PC-3 (cell line): ENCODE measurements at regions not wholly inside any gene's neighbourhood (a gene's known extent, or its start where the extent isn't known, plus 50 kb on each side); places are given as distances from the start of the nearest gene placed in this dataset.
A peak's percentile ranks its signal among the peaks of the same experiment; 100 is the strongest.

ENCODE experiments used
- ATAC-seq: fragments of 200-7000 bp; cut with Tn5 transposase; 2 replicates; pipeline ENCODE4 v1.9.1; 2020; ENCODE audit warnings: mild to moderate bottlenecking, moderate library complexity
- BruUV-seq: library from RNA; stranded (reverse); fragments of 400-500 nt; replicated peaks from 2 replicates; lab custom pipeline; 2021; lab: Mats Ljungman, UMichigan
- CTCF ChIA-PET: fragments of 300-600 bp; sonication (Branson Sonifier 250); formaldehyde crosslinking; loops from one replicate; lab custom pipeline; 2022; ENCODE audit warnings: antibody characterized with exemption; lab: Charles Lee
- POLR2A ChIA-PET: fragments of 300-600 bp; sonication (Branson Sonifier 250); formaldehyde crosslinking; loops from one replicate; lab custom pipeline; 2022; ENCODE audit warnings: antibody characterized with exemption; ENCODE audit not compliant: unreplicated experiment; lab: Charles Lee
- DNase-seq: peaks from one replicate; pipeline ENCODE4 v3.0.0-alpha.2; 2015
- H2AFZ ChIP-seq: fragments of 300-600 bp; sonication (generic); 2 replicates; pipeline ENCODE4 v1.6.0; 2016; ENCODE audit warnings: antibody characterized with exemption, low read length
- H3F3A ChIP-seq: fragments of 300-600 bp; sonication (generic); one replicate; pipeline ENCODE4 v1.6.0; 2017; ENCODE audit warnings: antibody characterized with exemption, low read length, control low read depth, mild to moderate bottlenecking; ENCODE audit not compliant: unreplicated experiment
- H3K27ac ChIP-seq: fragments of 300-600 bp; sonication (generic); 2 replicates; pipeline ENCODE4 v1.5.1; 2016; ENCODE audit warnings: mild to moderate bottlenecking, low read length
- H3K27me3 ChIP-seq: fragments of 300-600 bp; sonication (generic); 2 replicates; pipeline ENCODE4 v1.6.1; 2016; ENCODE audit warnings: low read length, mixed read lengths
- H3K36me3 ChIP-seq: fragments of 300-600 bp; sonication (generic); 2 replicates; pipeline ENCODE4 v1.6.1; 2016; ENCODE audit warnings: low read depth, mixed run types, low read length, mixed read lengths
- H3K4me1 ChIP-seq: fragments of 300-600 bp; sonication (generic); 2 replicates; pipeline ENCODE4 v1.5.1; 2016; ENCODE audit warnings: low read length; ENCODE audit not compliant: insufficient read depth
- H3K4me2 ChIP-seq: fragments of 300-600 bp; sonication (generic); 2 replicates; pipeline ENCODE4 v1.6.0; 2016; ENCODE audit warnings: low read length
- H3K4me3 ChIP-seq: fragments of 300-600 bp; sonication (generic); 2 replicates; pipeline ENCODE4 v1.5.1; 2016; ENCODE audit warnings: mild to moderate bottlenecking, low read length, mixed read lengths
- H3K79me2 ChIP-seq: fragments of 300-600 bp; sonication (generic); 2 replicates; pipeline ENCODE4 v1.6.1; 2017; ENCODE audit warnings: low read length, mixed read lengths
- H3K9ac ChIP-seq: fragments of 300-600 bp; sonication (generic); 2 replicates; pipeline ENCODE4 v1.6.0; 2016; ENCODE audit warnings: mild to moderate bottlenecking, low read length
- H3K9me2 ChIP-seq: fragments of 300-600 bp; sonication (generic); replicated peaks from 2 replicates; pipeline ENCODE4 v1.6.1; 2016; ENCODE audit warnings: mixed run types, low read length, mixed read lengths
- H3K9me3 ChIP-seq: fragments of 300-600 bp; sonication (generic); 2 replicates; pipeline ENCODE4 v1.6.1; 2016; ENCODE audit warnings: low read length, mixed read lengths
- H4K20me1 ChIP-seq: fragments of 300-600 bp; sonication (generic); 2 replicates; pipeline ENCODE4 v1.6.1; 2016; ENCODE audit warnings: low read length, mixed read lengths
- CTCF ChIP-seq: fragments of 300-600 bp; sonication (generic); conservative IDR thresholded peaks from 2 replicates; pipeline ENCODE4 v1.5.1; 2017; ENCODE audit warnings: antibody characterized with exemption, low read depth, mild to moderate bottlenecking, low read length
- EZH2 ChIP-seq: fragments of 300-600 bp; sonication (generic); IDR thresholded peaks from one replicate; pipeline ENCODE4 v1.6.1; 2017; ENCODE audit warnings: antibody characterized with exemption, mild to moderate bottlenecking, low read length; ENCODE audit not compliant: unreplicated experiment
- EZH2phosphoT487 ChIP-seq: fragments of 300-600 bp; sonication (generic); IDR thresholded peaks from 2 replicates; pipeline ENCODE4 v1.6.1; 2018; ENCODE audit warnings: mild to moderate bottlenecking, antibody characterized with exemption, low read length, borderline replicate concordance
- intact Hi-C: fragments of 100-400 bp; cut with micrococcal nuclease; formaldehyde crosslinking; loops from 2 replicates; pipeline ENCODE4 v1.9.0; 2023

DNA sequence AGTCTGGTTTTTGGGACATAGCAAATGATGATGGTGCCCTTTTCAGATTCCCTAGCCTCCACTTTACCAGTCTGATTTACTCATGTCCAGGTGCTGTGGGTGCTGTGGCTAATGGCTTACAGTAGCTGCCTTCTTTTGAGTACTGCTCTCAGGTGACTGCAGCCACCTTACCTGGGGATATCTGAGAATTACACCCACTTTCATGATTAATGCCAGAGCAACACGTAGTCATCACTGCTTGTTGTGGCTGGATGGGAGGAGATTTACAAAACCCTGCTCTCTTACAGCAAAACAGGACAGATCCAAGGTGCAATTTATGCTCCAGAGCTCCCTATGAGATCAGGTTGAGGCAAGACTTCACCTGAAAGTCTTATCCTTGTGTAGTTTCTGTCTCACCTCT, 150.6 kb downstream of the PDCD6IP start:
- Histone ChIP-seq H3K36me3 (no peaks in the 10 kb centered on the region), H3K27me3 (peaks cover 45% of the 10 kb centered on the region), H3F3A (no peaks in the 10 kb centered on the region), H3K9me3 (no peaks in the 10 kb centered on the region), H3K4me3 (no peak overlapping the region), H3K4me1 (no peaks in the 10 kb centered on the region), H3K27ac (no peak overlapping the region), H3K9ac (no peak overlapping the region), H3K79me2 (no peaks in the 10 kb centered on the region), H3K4me2 (no peak overlapping the region), H4K20me1 (no peaks in the 10 kb centered on the region), H3K9me2 (no peaks in the 10 kb centered on the region), H2AFZ (no peak overlapping the region)
- BruUV-seq = no TSS peak
- POLR2A ChIA-PET = interaction anchor here (0.7 kb wide), 1 partner anchor 28 kb away, joined by 3 read pairs; no protein-coding TSS in a partner anchor
- TF ChIP-seq EZH2 (no peak), EZH2phosphoT487 (no peak), CTCF (no peak)
- CTCF ChIA-PET = no interaction called here
- intact Hi-C loops = no loop called here
- DNase-seq (no peak), ATAC-seq (no peak)

DNA sequence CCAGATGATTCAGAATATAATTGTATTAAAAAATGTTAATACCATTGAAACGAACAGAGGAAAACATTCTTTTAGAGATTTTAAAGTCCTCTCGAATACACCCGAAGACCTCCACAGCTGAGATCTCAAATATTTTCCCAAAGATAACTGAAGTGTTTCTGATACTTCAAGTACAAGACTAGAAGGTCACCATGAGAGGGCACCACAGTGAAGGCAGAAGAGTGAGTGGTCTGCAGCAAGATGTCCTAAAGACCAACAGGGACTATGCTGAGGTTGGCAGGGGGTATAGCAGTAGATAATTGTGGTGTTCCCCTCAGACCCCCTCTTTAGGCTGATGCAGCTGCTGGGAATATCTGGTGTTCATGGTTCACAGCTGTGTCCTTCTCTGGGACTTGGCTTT, 156.5 kb downstream of the PDCD6IP start:
- Histone ChIP-seq H3K4me3 (no peak overlapping the region), H3K9me2 (no peaks in the 10 kb centered on the region), H3K79me2 (no peaks in the 10 kb centered on the region), H3K27ac (no peak overlapping the region), H3F3A (no peaks in the 10 kb centered on the region), H4K20me1 (no peaks in the 10 kb centered on the region), H3K9ac (no peak overlapping the region), H3K9me3 (no peaks in the 10 kb centered on the region), H2AFZ (no peak overlapping the region), H3K36me3 (no peaks in the 10 kb centered on the region), H3K4me2 (no peak overlapping the region), H3K27me3 (peaks cover 17% of the 10 kb centered on the region), H3K4me1 (no peaks in the 10 kb centered on the region)
- ChIA-PET POLR2A (no interaction called here), CTCF (no interaction called here)
- intact Hi-C loops = no loop called here
- no peak for DNase-seq
- BruUV-seq = no TSS peak
- TF ChIP-seq CTCF (0 out of 2 replicates have a peak, but pooled peaks have one; percentile 14), EZH2 (no peak)
- ATAC-seq = no peak

DNA sequence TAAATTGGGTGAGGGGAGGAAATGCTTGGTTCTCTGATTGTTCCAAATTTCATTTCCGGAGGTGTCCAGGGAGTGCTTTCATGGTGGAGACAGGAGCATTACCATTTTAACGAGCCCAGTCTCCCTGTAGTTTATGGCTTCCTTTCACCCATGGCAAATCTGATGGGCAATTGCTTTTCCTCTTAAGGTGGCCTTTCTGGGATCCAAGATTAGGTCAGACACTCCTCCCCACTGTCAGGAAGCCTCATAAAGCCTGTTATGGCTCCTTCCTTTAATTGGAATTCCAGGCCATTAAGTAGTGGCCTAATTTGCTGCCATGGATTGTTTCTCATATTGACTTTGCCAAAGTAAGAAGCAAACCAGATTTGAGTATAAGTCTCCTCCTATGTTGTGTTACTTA, 157.8 kb downstream of the PDCD6IP start:
- ChIA-PET CTCF (no interaction called here), POLR2A (no interaction called here)
- Histone ChIP-seq H3K9ac (no peak overlapping the region), H3K4me3 (no peak overlapping the region), H3F3A (no peaks in the 10 kb centered on the region), H3K9me3 (no peaks in the 10 kb centered on the region), H4K20me1 (no peaks in the 10 kb centered on the region), H3K36me3 (no peaks in the 10 kb centered on the region), H2AFZ (no peak overlapping the region), H3K27me3 (peaks cover 13% of the 10 kb centered on the region), H3K9me2 (no peaks in the 10 kb centered on the region), H3K79me2 (no peaks in the 10 kb centered on the region), H3K4me1 (no peaks in the 10 kb centered on the region), H3K4me2 (no peak overlapping the region), H3K27ac (no peak overlapping the region)
- no TSS peak for BruUV-seq
- intact Hi-C loops = no loop called here
- ATAC-seq (no peak), DNase-seq (no peak)
- no peak for TF ChIP-seq EZH2
- TF ChIP-seq EZH2phosphoT487 = no peak
- TF ChIP-seq CTCF = no peak
